Astrocyte (in vitro differentiated cells and primary cell): ENCODE measurements at regions not wholly inside any gene's neighbourhood (a gene's known extent, or its start where the extent isn't known, plus 50 kb on each side); places are given as distances from the start of the nearest gene placed in this dataset.

ENCODE experiments used
- CTCF ChIP-seq: IDR thresholded peaks from 2 replicates; pipeline ENCODE4 v1.5.1; 2011; ENCODE audit warnings: low read depth, mild to moderate bottlenecking, inconsistent platforms, low read length, moderate library complexity; ENCODE audit not compliant: insufficient read depth
- EZH2 ChIP-seq: IDR thresholded peaks from 2 replicates; pipeline ENCODE4 v1.6.1; 2012; ENCODE audit warnings: mild to moderate bottlenecking, low read length, inconsistent platforms; ENCODE audit not compliant: insufficient read depth

GRCh38 chr6:92522589-92522988 is 896.8 kb downstream of the EPHA7 start:
- TF ChIP-seq CTCF = no peak
- no peak for TF ChIP-seq EZH2
